ENCODE measurements at regions not wholly inside any gene's neighbourhood (a gene's known extent, or its start where the extent isn't known, plus 50 kb on each side); places are given as distances from the start of the nearest gene placed in this dataset.

DNA sequence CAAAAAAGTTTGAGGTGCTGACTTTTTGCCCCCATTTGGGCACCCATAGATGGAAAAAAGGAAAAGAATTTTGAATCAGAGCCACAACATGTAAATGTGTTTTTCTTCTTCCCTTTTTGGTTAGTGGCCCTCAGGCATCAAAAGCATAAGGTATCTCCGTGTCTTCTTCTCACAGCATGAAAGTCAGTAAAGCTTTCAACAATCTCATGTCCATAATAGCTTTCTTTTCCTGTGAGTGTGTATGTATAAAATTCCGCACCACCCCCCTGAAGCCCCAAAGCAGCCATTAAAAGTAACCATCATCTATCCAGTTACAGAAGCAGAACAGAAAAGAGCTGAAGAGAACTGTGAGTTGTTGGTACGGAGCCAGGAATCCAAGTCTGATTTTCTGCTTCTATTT lies 1539.7 kb upstream of the ACVR2A start:
- no peak for DNase-seq

DNA sequence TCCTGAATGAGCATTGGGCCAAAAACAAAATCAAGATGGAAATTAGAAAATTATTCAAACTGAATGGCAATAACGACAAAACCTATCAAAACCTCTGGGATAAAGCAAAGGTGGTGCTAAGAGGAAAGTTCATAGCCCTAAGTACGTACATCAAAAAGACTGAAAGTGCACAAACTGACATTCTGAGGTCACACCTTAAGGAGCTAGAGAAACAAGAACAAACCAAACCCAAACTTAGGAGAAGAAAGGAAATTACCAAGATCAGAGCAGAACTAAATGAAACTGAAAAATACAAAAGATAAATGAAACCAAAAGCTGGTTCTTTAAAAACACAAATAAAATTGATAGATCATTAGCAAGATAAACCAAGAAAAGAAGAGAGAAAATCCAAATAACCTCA lies 1543.5 kb upstream of the ACVR2A start:
- DNase-seq: no peak

DNA sequence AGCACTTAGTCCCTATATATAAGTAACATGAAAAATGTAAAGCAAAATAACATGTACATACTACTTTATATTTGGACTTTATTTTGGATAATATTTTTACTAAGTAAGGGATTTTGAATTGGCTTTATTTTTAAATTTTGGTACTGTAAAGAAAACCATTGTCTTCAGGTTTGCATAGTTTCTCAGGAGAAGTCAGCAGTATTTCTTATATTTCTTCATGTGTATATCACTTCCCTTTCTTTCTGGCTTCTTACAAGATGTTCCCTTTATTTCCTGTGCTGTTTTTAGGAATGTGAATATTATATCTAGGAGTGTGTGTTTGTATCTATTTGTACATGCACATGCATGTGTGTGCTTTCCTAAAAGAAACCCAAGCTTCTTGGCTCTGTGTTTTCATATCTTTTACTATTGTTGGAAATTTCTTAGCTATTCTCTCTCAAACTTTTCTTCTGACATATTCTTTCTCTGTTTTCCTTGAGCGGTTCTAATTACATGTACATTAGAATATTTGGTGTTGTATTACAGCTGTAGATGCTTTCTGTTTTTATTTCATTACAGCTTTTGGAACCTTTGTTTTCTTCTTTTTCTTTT lies 1549.7 kb upstream of the ACVR2A start:
- no peak for DNase-seq

DNA sequence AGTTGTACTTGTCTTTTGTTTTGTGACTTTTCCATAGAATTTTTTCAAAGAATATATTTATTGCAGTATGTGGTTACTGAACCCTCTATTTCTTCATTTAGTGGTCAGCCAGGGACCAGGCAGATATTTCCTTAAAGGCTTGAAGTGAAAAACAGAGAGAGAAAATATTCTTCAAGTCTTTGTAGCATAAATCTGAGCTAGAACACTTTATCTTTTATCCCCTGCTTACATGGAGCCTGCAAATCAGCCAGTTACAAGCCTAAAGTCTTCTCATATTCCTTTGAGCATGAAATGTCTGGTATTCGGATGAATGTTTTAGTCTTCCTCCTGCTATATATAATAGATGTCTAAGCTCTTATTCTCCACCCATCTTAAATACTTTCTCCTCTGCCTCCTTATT lies 1557.5 kb upstream of the ACVR2A start:
- DNase-seq: no peak

DNA sequence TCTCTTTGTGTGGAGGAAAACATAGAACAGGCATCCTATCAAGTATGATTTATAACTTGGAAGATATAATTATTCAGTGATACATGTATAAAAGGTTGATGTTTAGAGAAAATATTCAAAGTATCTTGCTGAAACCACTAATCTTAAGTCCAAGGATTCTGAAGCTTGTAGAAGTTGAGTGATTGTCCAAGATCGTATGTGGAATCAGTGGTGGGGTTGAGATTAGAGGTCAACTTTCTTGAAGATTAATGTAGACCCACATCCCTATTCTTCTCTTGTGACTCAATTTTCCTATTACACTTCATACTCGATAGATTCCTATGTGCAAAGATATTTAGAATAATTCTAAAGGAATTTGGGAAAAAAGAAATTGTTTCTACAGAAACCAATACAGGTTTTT lies 1565.9 kb upstream of the ACVR2A start:
- DNase-seq: no peak

DNA sequence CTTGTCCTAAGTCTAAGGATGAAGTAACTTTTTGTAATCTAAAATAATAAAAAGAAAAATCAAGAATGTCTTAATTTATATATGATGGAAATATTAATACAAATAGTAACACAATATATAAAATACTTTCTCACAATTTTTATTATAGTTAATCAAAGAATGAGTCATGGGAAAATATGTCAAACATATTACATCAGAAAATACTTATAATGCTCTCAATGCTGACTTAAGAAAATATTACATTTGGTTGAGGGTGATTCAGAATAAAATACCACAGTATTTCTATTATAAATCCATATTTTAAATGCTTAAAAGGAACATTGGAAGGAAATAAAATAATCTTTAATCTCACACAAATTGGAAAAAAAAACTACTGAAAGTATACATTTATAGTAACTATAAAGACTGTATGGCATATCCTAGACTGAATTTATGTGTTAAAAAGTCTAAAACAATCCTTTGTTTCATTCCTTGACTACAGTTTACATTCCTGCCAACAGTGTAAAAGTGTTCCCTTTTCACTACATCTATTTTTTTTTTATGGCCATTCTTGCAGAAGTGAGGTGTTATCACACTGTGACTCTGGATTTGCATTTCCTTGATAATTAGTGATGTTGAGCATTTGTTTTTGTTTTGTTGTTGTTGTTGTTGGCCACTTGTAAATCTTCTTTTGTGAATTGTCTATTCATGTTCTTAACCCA lies 1573.5 kb upstream of the ACVR2A start:
- DNase-seq: no peak

DNA sequence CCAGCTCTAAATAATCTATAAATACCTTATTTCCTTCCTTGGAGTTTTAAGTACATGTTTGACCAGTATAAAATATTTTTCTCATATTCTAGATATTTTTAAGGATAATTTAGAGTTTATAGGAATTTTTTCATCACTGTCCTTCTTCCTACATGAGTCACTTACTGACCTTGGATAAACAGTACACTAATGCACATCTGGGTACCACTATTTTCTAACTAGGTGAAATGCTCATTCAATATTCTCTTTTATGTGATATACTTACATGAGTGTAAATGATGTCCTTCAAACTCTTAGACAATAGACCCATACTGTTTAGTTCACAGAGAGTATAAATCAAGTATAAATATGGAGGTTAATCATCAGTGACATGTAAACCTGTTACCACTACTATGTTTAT lies 1574.2 kb upstream of the ACVR2A start:
- DNase-seq: no peak

DNA sequence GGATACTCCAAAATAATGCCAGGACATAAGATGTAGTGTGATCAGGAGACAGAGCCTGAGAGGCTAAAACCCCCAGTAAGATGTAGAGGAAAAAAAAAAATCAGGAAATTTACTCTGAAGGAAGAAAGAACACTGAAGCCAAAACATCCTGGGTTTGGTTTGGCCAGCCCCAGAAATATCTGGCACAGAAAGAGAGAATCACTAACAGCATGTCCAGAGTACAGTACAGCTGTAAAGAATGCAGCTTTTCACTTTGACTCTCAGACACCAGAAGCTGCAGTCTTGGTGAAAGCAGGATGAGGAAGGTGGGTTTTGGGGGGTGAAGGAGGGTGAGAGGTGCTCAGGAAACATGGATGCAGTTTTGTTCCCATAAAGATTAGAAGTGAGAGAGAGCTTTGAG lies 1577.7 kb upstream of the ACVR2A start:
- no peak for DNase-seq

DNA sequence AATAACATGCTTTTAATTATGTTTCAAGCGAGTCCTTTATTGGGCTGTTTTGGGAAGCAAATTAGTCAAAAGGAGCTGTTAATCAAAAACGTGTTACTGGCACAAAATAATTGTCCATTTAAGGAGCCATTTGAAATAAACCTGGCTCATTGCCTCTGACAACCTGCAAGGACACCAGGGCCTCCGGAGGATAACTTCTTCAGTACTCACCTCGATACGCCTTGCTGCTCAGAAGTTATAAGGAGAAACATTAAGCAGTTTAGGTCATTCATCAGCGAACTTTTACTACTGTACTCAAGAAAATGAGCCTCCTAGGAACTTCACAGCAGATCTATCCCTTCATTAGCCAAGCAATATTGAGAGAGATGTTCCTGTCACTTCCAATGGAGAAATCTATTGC lies 1579.2 kb upstream of the ACVR2A start:
- no peak for DNase-seq

DNA sequence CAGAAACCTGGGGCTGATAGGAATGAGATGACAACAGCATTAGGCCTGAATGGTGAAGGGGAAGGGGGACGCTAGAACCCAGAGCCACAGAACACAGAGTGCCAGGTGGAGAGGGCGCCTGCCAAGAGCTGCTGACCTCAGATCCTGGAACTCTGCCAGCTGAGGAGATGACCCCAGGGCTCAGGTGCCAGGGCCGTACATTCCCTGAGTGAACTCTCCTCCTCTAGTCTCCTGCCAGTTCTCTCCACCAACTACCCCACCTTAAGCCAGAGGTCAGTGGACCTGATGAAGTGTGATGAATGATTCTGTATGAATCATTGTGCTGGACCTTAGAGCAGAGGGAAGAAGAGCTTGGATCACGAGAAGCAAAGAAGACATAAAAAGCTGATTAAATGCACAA lies 1582.2 kb upstream of the ACVR2A start:
- DNase-seq: no peak

DNA sequence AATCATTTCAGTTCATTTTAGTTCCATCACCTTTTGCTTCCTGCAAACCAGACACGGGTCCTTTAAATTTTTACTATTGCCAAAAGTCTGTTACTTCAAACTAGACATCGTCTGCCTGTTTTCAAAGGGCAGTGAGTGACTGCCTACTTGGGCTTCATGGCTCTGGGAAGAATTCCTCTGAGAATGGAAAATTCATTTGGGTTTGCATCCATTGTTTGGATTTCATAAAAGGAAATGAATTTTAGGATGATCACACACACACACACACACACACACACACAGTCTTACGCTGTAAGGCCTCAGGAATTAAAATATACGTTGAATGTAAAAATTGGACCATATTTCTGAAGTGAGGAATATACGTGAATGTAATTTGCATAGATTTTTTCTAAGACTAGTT lies 1584.3 kb upstream of the ACVR2A start:
- DNase-seq: no peak

DNA sequence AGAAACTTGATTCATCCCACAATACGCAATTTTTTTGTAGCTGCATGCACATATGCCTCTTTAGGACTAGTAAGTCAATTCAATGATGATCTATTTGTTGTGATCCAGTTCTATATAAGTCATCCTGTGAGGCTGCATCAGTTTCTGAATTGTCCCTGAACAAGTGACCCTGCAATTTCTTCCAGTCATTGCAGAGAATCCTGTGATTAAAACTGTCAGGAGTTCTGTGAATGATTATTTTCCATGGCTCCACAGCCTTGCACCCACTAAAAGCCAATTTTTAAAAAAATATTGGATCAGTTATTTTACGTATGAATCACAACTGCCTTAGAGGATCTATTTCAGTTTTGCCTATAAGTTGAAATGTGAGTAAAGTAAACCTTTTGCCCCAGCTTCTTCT lies 1585.0 kb upstream of the ACVR2A start:
- DNase-seq: no peak

DNA sequence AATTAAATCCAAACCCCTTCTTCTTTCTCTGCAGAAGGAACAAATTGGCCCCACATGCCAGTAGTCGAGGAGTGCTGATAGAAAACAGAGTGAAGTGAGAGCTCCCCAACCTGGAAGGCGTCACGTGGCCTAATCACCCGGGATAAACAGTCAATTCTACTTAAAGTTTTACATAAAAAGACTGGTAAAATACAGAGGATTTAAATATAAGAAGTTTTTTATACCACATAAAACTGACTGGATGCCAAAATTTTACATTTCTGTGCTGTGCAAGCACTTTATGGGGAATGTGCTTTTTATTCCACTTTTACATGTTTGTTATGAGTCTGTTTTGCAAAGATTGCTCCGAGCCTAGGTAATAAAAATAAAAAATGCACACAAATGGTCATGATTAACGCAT lies 1586.8 kb upstream of the ACVR2A start:
- no peak for DNase-seq

DNA sequence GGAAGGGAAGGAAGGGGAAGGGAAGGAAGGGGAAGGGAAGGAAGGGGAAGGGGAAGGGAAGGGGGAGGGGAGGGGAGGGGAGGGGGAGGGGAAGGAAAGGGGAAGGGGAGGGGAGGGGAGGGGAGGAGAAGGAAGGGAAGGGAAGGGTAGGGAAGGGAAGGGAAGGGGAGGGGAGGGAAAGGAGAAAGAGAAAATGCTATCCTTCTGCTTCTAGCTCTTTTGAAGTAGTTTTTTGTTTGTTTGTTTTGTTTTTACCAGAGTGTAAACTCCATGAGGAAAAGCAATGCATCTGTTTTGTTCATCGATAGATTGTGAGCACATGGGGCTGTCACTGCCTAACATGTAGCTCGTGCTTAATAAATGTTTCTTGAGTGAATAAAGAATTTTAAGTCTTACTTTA lies 1592.7 kb upstream of the ACVR2A start:
- DNase-seq: no peak

DNA sequence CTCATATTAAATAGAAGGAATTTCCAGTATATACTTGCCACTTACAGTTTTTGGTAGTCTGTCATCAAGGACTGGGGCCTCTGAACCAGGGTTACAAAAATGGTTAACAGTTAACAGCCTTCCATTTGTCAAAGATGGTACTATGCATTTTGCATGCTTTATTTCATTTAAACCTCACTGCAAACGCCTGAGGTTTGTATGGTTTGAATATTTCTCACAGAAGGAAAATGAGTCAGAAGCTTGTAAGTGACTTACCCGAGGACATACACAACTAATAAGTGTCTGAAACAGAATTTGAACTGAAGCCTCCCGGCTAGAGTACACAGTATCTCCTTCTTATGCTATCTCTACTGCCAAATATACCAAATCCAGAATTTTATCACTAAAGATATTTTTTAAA lies 1593.5 kb upstream of the ACVR2A start:
- no peak for DNase-seq

DNA sequence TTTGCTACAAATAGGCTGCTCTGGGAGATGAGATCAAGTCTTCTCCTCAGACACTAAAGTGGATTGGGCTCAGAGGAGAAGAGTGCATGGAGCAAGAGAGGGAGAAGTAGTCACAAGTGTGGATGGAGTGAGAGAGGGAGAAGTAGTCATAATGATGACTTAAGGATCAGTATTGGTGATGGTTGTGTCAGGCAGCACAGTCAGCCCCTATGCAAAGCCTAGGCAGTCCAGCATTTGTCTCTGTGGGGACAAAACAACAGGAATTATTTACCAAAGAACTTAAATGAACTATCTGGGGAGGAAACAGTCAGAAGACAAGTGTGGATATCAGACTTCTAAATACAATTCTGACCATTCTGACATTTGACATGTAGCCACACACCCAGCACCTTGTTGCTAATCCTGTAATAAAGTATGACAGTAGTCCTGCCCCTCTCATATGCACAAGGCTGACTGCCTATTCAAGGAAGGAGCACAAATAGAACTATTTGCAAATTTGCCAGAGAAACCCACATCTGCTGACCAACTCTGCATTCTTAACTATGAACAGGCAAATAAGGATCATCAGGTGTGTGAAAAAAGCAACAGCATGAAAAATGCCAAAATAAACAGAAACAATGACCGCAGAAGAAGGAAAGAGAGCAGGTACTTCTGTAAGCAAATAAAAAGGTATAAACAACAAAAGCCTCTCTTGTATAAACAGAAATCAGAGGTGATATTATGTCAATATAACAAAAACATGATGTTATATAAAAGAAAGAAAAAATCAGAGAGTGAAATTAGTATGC lies 1597.9 kb upstream of the ACVR2A start:
- no peak for DNase-seq

DNA sequence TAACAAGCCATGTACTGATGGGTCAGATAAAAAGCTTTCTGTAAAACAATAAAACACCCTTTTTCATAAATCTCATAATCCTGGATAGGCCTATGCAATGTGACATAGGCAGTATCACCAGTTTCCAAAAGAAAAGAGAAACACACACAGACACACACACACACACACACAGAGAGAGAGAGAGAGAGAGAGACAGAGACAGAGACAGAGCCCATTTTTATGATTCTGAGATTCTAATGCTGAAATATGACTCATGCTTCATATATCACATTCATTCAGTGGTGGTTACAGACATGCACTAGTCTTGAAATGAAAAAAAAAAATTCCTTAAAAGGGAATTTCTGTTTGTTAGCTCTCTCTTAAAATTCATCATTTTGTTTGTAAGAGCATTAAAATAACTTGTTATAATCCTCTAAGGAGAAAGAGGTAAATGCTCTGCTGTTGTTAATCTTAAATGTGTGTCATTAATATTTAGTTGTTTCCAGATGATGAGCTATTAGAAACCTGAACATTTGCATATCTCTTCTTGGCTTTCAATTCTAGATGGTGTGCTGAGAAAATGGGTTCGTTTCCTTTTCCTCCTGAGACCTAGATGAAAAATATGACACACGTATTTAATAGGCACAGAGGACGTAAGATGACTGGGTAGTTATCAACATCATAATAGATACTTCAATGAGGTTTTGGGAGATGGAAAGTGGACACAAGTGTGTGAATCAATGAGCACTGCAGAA lies 1598.7 kb upstream of the ACVR2A start:
- DNase-seq: no peak

DNA sequence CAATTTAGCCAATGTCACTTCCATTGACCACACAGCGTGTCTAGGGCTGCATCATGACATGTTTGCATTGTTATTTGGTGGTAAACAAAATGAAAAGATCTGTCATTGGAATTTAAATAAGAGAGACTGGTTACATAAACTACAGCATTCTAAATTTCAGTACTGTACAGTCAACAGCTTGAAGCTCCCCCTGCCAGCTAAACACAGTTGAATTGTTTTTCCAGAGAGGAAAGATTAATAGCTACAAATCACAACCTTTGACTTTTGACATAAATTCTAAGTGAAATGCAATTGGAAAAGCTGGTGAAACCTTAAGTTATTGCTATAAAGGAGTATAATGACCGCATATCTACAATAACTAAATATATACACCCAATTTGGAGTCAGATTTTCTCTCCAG lies 1600.0 kb upstream of the ACVR2A start:
- no peak for DNase-seq

DNA sequence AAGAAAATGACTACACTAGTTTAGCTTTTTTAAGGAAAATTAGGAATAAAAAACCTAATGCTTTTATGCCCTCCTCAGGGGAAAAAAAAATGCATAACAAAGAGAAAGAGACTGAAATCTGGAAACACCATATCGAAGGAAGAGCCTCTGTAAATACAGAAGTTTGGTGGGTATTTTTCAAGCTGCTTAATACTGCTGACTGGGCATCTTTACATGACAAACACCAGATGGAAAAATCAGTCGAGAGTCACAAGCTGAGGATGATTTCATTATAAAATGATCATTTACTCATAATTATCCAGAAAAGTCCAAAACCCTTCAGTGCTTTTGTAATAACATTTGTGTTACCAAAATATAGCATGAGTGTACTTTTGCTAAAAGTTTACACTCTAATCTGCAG lies 1600.7 kb upstream of the ACVR2A start:
- no peak for DNase-seq

DNA sequence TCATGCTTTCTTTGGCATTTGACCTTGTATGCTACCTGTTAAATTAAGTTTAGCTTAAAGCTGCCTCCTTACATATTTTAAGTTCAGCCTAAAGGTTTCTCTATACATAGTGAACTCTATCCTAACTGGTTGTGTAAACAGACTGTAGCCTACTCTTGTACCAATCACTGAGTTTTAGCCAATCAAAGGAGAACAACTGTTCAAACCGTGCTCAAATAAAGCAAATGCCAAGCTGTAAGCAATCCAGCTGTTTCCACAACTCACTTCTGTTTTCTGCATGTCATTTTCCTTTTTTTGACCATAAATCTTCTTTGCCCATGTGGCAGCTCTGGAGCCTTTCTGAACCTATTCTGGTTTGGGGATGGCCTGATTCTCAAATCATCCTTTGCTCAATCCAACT lies 1603.8 kb upstream of the ACVR2A start:
- DNase-seq: no peak

DNA sequence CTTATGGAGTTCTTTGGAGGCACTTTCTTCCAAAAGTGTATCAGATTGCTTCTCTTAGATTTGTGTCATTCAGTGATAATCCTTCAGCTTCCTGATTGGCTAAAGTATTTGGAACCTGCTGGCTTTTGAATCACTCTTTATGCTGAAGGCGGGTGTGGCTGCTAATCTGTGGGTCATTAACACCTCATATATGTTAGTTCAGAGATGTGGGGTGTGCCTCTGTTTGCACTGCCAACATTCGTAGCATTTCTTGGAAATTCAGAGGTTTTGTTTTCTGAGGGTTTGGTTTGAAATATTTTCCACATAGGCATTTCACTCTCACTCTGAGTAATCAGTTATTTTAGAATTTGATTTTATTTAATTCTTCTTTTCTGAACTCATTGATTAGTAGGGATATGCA lies 1604.4 kb upstream of the ACVR2A start:
- DNase-seq: no peak

DNA sequence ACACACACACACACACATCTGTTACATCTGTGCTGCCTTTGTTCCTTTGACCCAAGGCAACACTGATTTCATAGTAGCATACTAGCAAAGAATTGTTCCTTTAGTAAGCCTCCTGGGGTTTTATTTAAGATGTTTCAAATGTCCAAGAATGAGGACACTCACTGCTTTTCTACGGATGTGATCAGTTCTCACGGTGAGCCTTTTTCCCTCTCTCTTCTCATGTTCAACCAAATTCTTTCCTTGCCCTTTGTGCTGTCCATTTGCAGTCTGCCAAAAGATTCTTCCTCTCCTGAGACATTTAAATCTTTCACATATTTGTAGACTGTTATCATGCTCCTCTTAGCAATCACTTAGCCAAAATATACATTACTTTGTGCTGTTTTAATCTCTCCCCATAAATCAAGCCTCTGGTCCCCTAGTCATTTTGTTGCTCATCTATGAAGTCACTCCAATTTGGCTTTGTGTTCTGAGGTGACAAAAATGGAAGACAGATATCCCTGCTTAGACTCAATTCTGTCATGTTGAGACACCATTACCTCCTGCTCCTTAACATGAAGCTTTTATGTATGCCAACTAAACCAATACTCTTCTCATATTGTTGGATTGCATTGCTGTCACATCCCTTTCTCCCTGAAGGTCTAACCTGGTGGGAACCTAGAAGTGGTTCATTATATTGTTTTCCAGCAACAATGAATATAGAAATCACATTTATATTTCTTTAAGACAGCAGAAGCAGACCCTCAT lies 1605.3 kb upstream of the ACVR2A start:
- DNase-seq: no peak
